SK-N-MC (cell line): ENCODE measurements at regions not wholly inside any gene's neighbourhood (a gene's known extent, or its start where the extent isn't known, plus 50 kb on each side); places are given as distances from the start of the nearest gene placed in this dataset.

ENCODE experiments used
- EZH2 ChIP-seq: fragments of 200-600 bp; sonication (generic); IDR thresholded peaks from one replicate; pipeline ENCODE4 v1.6.1; 2017; ENCODE audit warnings: antibody characterized with exemption
- FOXP2 ChIP-seq: optimal IDR thresholded peaks from 2 replicates; pipeline ENCODE3; 2011; ENCODE audit warnings: mild to moderate bottlenecking, moderate library complexity; ENCODE audit not compliant: insufficient read depth; ENCODE audit errors: extremely low read length, control extremely low read depth
- POLR2AphosphoS5 ChIP-seq: IDR thresholded peaks from 2 replicates; pipeline ENCODE4 v1.6.1; 2012; ENCODE audit warnings: mild to moderate bottlenecking, low read depth, low read length, borderline replicate concordance

DNA sequence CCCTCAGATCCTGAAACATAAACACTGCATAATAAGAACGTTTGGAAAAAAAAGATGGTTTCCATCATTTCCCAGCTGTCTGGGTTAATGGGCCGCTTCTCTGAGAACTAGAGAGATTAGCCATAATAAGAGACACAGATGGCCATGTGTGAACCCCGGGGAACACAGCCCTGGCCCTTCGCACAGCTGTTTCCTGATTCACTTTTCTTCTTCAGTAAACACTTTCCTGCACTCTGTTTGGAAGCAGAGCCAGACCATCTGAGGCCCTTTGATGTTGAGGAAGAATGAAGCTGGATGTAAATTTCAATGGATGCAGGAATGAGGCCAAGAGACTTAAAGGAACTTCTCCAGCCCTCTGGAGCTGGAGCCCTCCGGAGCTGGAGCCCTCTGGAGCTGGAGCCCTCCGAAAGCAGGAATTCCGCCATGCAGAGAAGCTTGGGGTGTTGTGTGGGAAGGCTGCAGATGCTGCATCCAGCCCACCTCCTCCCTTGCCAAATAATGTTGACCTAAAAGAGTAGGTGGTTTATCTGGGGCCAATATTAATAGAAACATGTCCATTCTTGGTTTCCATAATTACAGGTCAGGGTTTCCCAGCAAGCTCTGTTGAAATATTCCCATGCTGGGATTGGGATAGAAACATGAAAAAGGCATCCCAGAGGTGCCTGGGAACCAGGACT is 218.9 kb downstream of the NXNL2 start:
- TF ChIP-seq POLR2AphosphoS5 = no peak
- TF ChIP-seq EZH2 = no peak
- no peak for TF ChIP-seq FOXP2
